HCT116 (cell line): ENCODE measurements at regions not wholly inside any gene's neighbourhood (a gene's known extent, or its start where the extent isn't known, plus 50 kb on each side); places are given as distances from the start of the nearest gene placed in this dataset.
"Not testable (repeated sequence)": the region's sequence is repeated elsewhere in the genome, so short reads cannot be mapped to it uniquely, and the experiment has no call there.

ENCODE experiments used
- ATAC-seq: fragments of 200-7000 bp; cut with Tn5 transposase; 2 replicates; pipeline ENCODE4 v1.9.1; 2020; ENCODE audit warnings: mild to moderate bottlenecking, moderate library complexity
- BruUV-seq: library from RNA; stranded (reverse); fragments of 400-500 nt; replicated peaks from 2 replicates; lab custom pipeline; 2021; lab: Mats Ljungman, UMichigan
- CTCF ChIA-PET: fragments of 300-600 bp; sonication (Branson Sonifier 250); formaldehyde crosslinking; loops from one replicate; lab custom pipeline; 2021; ENCODE audit warnings: antibody characterized with exemption; lab: Charles Lee
- POLR2A ChIA-PET: fragments of 300-600, 350-600 bp; sonication (Branson Sonifier 250); formaldehyde crosslinking; loops from one replicate; lab custom pipeline; 2021; ENCODE audit warnings: antibody characterized with exemption; lab: Charles Lee
- RAD21 ChIA-PET, 2 experiments: fragments of 300-600 bp; sonication (Branson Sonifier 250); formaldehyde crosslinking; loops; one replicate each; lab custom pipeline; 2023; ENCODE audit warnings: low total read pairs in 2 of 2; ENCODE audit not compliant: uncharacterized antibody in 2 of 2, unreplicated experiment in 2 of 2, low non-redundant PET in 1 of 2; lab: Charles Lee
- DNase-seq: peaks from one replicate; pipeline ENCODE4 v3.0.0-alpha.2; 2010; ENCODE audit warnings: low read depth, low spot score
- H2AFZ ChIP-seq: fragments of 200-600 bp; shearing (Covaris generic), sonication (generic); 2 replicates; pipeline ENCODE4 v1.6.1; 2017; ENCODE audit warnings: low read depth, mixed run types, mixed read lengths, antibody characterized with exemption, low read length; ENCODE audit not compliant: poor library complexity, severe bottlenecking
- H3K27ac ChIP-seq: 2 replicates; pipeline ENCODE4 v1.5.1; 2012; ENCODE audit warnings: low read depth, low read length
- H3K27me3 ChIP-seq: fragments of 200-600 bp; sonication (generic); 2 replicates; pipeline ENCODE4 v1.6.1; 2016; ENCODE audit warnings: mixed run types, low read length, mixed read lengths; ENCODE audit not compliant: insufficient read depth
- H3K36me3 ChIP-seq, 2 experiments: fragments of 200-500 bp in 1 of 2; fragments of 200-600 bp in 1 of 2; sonication (Bioruptor generic) in 1 of 2; sonication (generic) in 1 of 2; 2 replicates each; pipeline versions ENCODE4 v1.5.1 to v1.6.1; 2014 to 2016; ENCODE audit warnings: low read length in 2 of 2, inconsistent platforms in 1 of 2, mixed read lengths in 1 of 2, mixed run types in 1 of 2; ENCODE audit not compliant: insufficient read depth in 2 of 2, control insufficient read depth in 1 of 2
- H3K4me1 ChIP-seq, 2 experiments: fragments of 200-600 bp in 1 of 2; sonication (generic) in 1 of 2; 2 replicates each; pipeline versions ENCODE4 v1.5.1 to v1.6.1; 2012 to 2017; ENCODE audit warnings: low read length in 2 of 2, inconsistent platforms in 1 of 2, mild to moderate bottlenecking in 1 of 2, mixed read lengths in 1 of 2, mixed run types in 1 of 2, moderate library complexity in 1 of 2; ENCODE audit not compliant: insufficient read depth in 2 of 2, control insufficient read depth in 1 of 2
- H3K4me2 ChIP-seq: fragments of 200-600 bp; sonication (generic); 2 replicates; pipeline ENCODE4 v1.6.1; 2017; ENCODE audit warnings: mixed run types, low read length, mixed read lengths
- H3K4me3 ChIP-seq, 2 experiments: fragments of 200-600 bp in 1 of 2; sonication (generic) in 1 of 2; replicated peaks in 1 of 2; 2 replicates each; pipeline ENCODE4 v1.5.1; 2011 to 2016; ENCODE audit warnings: low read length in 2 of 2, control low read depth in 1 of 2, low read depth in 1 of 2, mild to moderate bottlenecking in 1 of 2, mixed read lengths in 1 of 2, mixed run types in 1 of 2
- H3K79me2 ChIP-seq: fragments of 200-600 bp; sonication (generic); 2 replicates; pipeline ENCODE4 v1.6.1; 2017; ENCODE audit warnings: mild to moderate bottlenecking, mixed run types, low read length, moderate library complexity, mixed read lengths; ENCODE audit not compliant: insufficient read depth
- H3K9ac ChIP-seq: fragments of 200-600 bp; sonication (generic); 2 replicates; pipeline ENCODE4 v1.6.1; 2016; ENCODE audit warnings: low read length, mixed read lengths
- H3K9me2 ChIP-seq: fragments of 200-600 bp; sonication (generic), shearing (Covaris generic); 2 replicates; pipeline ENCODE4 v1.6.1; 2017; ENCODE audit warnings: mixed run types, mild to moderate bottlenecking, moderate library complexity; ENCODE audit not compliant: insufficient read depth
- H3K9me3 ChIP-seq, 2 experiments: fragments of 200-500 bp in 1 of 2; fragments of 200-600 bp in 1 of 2; sonication (Bioruptor generic) in 1 of 2; sonication (generic) in 1 of 2; 2 replicates each; pipeline ENCODE4 v1.6.1; 2014 to 2017; ENCODE audit warnings: low read length in 2 of 2, mixed read lengths in 2 of 2, inconsistent platforms in 1 of 2, low read depth in 1 of 2, mild to moderate bottlenecking in 1 of 2, mixed run types in 1 of 2, moderate library complexity in 1 of 2; ENCODE audit not compliant: control insufficient read depth in 1 of 2, insufficient read depth in 1 of 2
- H4K20me1 ChIP-seq: fragments of 200-600 bp; sonication (generic), shearing (Covaris generic); 2 replicates; pipeline ENCODE4 v1.6.1; 2017; ENCODE audit warnings: mixed run types, mild to moderate bottlenecking, moderate library complexity; ENCODE audit not compliant: insufficient read depth
- CBX3 ChIP-seq: IDR thresholded peaks from 2 replicates; pipeline ENCODE4 v1.6.1; 2012; ENCODE audit warnings: low read depth
- CEBPB ChIP-seq: IDR thresholded peaks from 2 replicates; pipeline ENCODE4 v1.6.1; 2012; ENCODE audit warnings: low read depth
- FOSL1 ChIP-seq: IDR thresholded peaks from 2 replicates; pipeline ENCODE4 v1.6.1; 2012; ENCODE audit warnings: low read depth
- POLR2A ChIP-seq: IDR thresholded peaks from 2 replicates; pipeline ENCODE4 v1.7.0; 2011; ENCODE audit warnings: borderline replicate concordance; ENCODE audit not compliant: insufficient read depth, insufficient read length; ENCODE audit errors: extremely low read depth
- TCF7L2 ChIP-seq: IDR thresholded peaks from 2 replicates; pipeline ENCODE4 v1.7.0; 2011; ENCODE audit warnings: borderline replicate concordance, inconsistent platforms; ENCODE audit not compliant: insufficient read depth, insufficient read length; ENCODE audit errors: extremely low read depth
- intact Hi-C: fragments of 100-400 bp; cut with micrococcal nuclease; formaldehyde crosslinking; loops from 2 replicates; pipeline ENCODE4 v1.10.0; 2022
- TF ChIP-seq, protein P1 (sequence below): IDR thresholded peaks from 2 replicates; pipeline ENCODE4 v1.6.1; 2011; ENCODE audit warnings: mild to moderate bottlenecking, low read length, moderate library complexity; ENCODE audit not compliant: insufficient replicate concordance; ENCODE audit errors: extremely low read depth

DNA sequence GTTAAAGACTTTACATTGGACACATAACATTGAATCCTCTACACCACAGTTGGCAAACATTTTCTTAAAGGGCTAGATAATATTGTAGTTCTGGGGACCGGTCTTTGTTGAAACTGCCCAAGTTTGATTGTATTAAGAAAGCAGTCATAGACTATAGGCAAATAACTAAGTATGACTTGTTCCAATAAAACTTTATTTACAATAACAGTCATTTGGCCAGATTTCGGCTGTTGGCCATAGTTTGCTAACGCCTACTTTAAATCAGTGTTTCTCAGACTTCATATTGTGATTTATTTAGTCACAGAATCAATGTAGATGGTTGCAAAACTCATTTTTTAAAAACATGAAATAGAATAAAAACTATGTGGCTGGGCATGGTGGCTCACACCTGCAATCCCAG is 531.8 kb downstream of the XYLT1 start:
- Histone ChIP-seq H3K27ac (no peak overlapping the region), H3K27me3 (peaks cover 21% of the 10 kb centered on the region), H3K4me1 (no peaks in the 10 kb centered on the region), H3K36me3 (no peaks in the 10 kb centered on the region), H3K9me3 (no peaks in the 10 kb centered on the region), H4K20me1 (no peaks in the 10 kb centered on the region), H3K9me2 (no peaks in the 10 kb centered on the region), H3K4me2 (no peak overlapping the region), H3K4me3 (no peak overlapping the region), H3K9ac (no peak overlapping the region), H2AFZ (no peak overlapping the region), H3K79me2 (no peaks in the 10 kb centered on the region)
- ATAC-seq, result no peak
- RAD21 ChIA-PET, result no interaction called here
- POLR2A ChIA-PET, result no interaction called here
- DNase-seq, result no peak
- CTCF ChIA-PET, result no interaction called here
- no TSS peak for BruUV-seq
- TF ChIP-seq POLR2A, result no peak
- TF ChIP-seq CEBPB, result no peak
- TF ChIP-seq, protein P1, sequence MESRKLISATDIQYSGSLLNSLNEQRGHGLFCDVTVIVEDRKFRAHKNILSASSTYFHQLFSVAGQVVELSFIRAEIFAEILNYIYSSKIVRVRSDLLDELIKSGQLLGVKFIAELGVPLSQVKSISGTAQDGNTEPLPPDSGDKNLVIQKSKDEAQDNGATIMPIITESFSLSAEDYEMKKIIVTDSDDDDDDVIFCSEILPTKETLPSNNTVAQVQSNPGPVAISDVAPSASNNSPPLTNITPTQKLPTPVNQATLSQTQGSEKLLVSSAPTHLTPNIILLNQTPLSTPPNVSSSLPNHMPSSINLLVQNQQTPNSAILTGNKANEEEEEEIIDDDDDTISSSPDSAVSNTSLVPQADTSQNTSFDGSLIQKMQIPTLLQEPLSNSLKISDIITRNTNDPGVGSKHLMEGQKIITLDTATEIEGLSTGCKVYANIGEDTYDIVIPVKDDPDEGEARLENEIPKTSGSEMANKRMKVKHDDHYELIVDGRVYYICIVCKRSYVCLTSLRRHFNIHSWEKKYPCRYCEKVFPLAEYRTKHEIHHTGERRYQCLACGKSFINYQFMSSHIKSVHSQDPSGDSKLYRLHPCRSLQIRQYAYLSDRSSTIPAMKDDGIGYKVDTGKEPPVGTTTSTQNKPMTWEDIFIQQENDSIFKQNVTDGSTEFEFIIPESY, result no peak
- intact Hi-C loops, result loop anchor here (5.0 kb wide), 1 partner anchor 47 kb away; no protein-coding TSS in a partner anchor

DNA sequence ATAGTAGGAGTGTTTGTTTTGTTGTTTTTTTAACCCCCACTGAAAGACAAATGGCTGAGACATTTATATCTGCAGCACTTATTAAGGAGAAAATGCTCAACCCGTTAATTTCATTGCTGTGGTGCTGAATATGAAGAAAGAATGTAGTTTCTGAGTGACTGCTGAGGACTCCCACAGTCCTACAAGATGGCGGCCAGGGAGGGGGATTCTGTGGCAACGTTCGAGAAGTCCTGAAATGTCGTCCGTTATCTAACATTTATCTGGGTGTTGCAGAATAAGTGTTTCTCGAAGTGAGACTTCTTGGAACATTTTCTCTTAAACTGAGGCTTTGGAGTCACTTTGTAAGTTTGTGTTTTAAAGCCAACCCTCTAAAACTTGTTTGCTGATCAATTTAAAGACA is 530.4 kb downstream of the XYLT1 start:
- Histone ChIP-seq H3K4me2 (no peak overlapping the region), H3K9me2 (no peaks in the 10 kb centered on the region), H3K27ac (no peak overlapping the region), H3K4me3 (no peak overlapping the region), H3K79me2 (no peaks in the 10 kb centered on the region), H3K4me1 (no peaks in the 10 kb centered on the region), H3K9ac (no peak overlapping the region), H2AFZ (no peak overlapping the region), H4K20me1 (no peaks in the 10 kb centered on the region), H3K36me3 (no peaks in the 10 kb centered on the region), H3K9me3 (no peaks in the 10 kb centered on the region), H3K27me3 (peaks cover 26% of the 10 kb centered on the region)
- TF ChIP-seq POLR2A (no peak), FOSL1 (no peak), CEBPB (no peak), CBX3 (no peak), TCF7L2 (no peak)
- TF ChIP-seq, protein P1, result no peak
- ChIA-PET RAD21 (no interaction called here), POLR2A (no interaction called here), CTCF (no interaction called here)
- DNase-seq (no peak), ATAC-seq (no peak)
- intact Hi-C loops, result no loop called here
- no TSS peak for BruUV-seq

DNA sequence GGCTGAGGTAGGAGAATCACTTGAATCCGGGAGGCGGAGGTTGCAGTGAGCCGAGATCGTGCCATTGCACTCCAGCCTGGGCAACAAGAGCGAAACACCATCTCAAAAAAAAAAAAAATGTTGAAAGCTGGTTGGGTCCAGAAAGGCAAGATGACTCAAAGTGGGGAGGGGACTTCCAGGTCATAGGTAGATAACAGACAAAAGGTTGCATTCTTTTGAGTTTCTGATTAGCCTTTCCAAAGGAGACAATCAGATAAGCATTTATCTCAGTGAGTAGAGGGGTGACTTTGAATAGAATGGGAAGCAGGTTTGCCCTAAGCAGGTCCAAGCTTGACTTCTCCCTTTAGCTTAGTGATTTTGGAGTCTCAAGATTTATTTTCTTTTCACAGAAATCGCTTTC is 527.9 kb downstream of the XYLT1 start:
- H4K20me1 ChIP-seq, DNase-seq, H2AFZ ChIP-seq, ATAC-seq, H3K9ac ChIP-seq, BruUV-seq, H3K4me3 ChIP-seq, POLR2A ChIA-PET, H3K36me3 ChIP-seq, CTCF ChIA-PET, RAD21 ChIA-PET, H3K9me3 ChIP-seq, H3K4me2 ChIP-seq, H3K79me2 ChIP-seq, H3K4me1 ChIP-seq, H3K27ac ChIP-seq, H3K9me2 ChIP-seq, intact Hi-C loops: not testable (repeated sequence)
- peaks cover 16% of the 10 kb centered on the region; the same call in 1 of the 2 replicates for H3K27me3 ChIP-seq
